ENCODE measurements at regions not wholly inside any gene's neighbourhood (a gene's known extent, or its start where the extent isn't known, plus 50 kb on each side); places are given as distances from the start of the nearest gene placed in this dataset.
"Not testable (repeated sequence)": the region's sequence is repeated elsewhere in the genome, so short reads cannot be mapped to it uniquely, and the experiment has no call there.

DNA sequence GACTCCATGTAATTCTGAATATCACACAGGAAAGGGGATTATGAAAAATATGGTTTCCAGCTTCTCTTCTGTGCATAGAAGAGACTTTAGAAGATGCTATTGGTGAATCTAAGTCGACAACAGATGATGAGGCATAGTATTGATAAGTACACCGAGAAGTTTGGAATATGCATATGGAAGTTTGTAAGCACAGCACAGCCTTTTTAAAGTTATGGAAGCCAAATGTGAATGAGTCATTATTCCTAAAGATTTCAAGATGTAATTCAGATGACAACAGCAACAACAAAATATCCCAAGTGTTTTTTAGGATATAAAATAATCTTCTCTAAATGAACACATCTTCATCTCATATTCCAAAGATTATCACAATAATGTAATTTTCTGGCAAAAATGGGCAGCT is 1723.3 kb downstream of the EFNA5 start:
- DNase-seq: no peak

DNA sequence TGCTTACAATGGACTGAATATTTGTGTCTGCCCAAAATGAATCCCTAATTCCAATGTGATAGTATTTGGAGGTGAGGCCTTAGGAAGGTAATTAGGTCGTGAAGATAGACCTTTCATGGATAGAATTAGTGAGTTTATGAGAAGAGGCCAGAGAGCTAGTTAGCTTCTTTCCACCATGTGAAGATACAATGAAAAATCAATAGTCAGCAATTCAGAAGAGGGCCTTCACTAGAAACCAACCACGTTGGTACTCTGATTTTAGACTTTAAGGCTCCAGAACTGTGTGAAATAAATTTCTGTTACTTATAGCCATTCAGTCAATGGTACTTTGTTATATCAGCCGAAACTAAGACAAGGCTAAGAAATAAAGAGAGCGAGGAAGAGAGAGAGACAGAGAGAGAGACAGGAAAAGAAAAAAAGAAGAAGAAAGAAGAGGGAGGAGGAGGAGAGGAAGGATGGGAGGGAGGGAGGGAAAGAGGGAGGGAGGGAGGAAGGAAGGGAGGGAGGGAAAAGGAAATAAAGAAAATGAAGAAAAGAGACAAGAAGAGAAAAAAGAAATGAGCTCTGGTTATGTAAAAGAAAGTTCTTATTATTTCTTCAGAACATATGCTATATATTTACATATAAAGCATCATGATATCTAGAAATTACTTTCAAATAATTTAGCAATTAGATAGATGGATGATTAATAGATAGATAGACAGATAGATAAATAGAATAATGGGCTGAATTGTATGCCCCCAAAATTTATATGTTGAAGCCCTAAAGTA is 1725.3 kb downstream of the EFNA5 start:
- DNase-seq: no peak

DNA sequence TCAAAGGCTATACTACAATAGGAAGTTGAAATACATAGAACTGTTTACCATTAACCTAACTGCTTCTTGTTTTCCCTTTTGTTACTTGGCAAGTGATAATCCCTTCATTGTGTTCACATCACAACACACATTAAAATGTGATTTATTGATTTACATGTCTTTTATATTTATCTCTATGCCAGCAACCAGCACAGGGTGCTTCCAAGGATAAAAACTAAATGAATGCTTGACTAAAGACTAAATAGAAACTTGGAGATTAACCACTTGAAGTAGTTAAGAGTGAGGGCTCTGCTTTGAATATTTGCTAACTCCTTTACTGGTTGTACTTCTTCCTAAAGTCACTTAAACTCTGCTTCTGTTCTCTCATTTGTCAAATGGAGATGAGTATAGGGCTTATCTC is 1730.6 kb downstream of the EFNA5 start:
- DNase-seq: no peak

DNA sequence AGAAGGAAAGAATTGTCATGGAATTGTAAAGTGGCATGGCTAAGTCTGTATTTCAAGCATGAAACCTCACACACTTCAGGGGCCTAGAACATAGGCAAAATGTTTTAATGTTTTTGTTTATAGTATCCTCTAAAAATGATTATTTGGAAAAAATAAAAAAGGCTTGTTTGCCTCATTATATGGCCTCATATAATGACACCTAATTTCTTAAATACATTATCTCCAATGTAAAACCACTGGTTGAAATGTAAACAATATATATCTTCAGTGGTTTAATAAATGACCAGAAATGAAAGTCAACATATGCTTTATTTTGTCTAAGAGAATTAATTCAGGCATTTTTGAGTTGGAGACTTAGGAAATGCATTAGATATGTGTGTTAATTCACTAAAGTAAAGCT is 1736.6 kb downstream of the EFNA5 start:
- DNase-seq: no peak

DNA sequence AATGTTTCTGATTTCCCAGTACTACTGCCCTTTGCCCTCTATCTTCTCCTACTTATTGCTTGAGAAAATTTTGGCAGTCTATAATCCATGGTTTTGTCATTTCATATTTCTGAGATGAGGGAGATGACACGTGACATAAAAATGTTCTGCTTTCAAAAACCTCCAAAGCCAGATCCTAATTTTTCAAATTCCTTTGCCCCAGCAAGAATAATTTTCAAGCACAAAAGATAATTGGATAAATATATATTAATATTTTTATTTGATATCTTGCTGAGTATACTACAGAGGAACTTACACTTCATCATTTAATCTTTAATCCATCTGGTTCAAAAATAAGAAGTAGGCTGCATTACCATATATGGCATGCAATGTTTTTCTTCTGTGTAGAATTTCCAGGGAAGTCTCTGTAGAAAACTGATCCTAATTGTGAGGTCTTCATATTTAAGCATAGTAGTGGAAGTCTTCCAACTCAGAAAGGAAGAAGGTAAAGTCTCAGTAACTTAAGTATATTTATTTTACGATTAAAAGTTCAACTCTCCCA is 1738.8 kb downstream of the EFNA5 start:
- no peak for DNase-seq

DNA sequence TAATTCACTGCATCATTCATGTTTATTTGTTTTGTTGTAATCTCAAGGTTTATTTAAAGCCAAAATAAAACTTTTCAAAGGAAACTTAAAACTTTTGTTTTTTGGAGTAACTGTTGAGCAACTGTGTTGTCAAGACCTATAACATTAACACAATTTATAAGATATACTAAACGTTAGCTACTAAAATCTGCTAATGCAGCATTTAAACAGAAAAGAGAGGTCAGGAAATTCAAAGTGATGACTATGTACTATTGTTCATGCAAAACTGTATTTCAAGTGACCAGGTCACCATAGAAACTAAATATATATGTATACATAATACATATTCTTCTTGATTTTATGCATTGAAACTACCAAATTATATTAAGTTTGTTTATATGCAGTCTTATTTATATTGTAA is 1740.9 kb downstream of the EFNA5 start:
- DNase-seq: no peak

DNA sequence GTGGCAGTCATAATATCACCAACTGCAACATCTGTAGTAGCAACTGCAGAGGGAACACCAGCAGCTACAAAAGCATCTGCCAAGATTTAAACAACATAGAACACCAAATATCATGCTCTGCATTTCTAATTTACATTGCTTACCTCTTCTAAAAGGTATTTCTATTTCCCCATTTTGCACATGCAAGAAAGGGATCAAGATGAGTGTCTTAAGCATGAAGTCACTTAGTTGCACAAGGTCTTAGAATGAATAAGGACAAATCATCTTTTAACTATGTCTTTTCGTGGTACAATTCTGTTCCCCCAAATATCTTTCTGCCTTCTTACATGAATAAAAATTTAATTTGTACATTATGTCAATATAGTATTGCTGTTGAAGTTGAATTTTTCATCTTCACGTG is 1746.4 kb downstream of the EFNA5 start:
- no peak for DNase-seq

DNA sequence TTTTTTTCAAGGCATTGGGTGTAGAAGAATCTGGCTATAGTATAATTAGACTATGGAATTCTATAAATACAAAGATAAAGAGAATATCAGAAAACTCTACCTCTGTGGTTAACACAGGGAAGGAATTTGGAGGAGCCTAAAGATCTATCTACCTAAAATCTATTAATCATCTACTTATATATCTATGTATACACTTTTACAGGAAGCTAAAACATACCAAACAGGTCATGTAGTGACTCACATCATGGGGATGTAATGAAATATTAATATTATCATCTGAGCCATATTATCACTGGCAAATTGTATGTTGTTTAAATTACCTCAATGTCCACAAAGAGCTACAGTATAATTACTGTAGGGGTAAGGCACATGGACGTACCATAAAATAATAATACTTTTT is 1748.2 kb downstream of the EFNA5 start:
- DNase-seq: no peak

DNA sequence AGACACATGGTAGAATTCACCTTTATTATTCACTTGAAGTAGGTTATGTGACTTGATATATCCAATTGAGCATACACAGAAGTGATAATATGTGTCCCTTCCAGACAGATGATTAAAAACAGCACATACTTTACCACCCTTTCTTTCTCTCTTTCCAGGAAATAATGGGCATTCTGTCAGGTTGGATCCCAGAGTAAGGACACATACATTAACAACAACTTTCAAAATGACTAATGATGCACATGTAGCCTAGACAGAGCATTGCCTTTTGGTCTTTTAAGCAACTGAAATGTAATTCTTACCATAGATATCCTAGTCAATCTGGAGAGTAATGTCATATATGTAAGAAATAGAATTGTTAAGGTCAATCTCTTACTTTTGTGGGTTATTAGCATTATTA is 1748.7 kb downstream of the EFNA5 start:
- no peak for DNase-seq

DNA sequence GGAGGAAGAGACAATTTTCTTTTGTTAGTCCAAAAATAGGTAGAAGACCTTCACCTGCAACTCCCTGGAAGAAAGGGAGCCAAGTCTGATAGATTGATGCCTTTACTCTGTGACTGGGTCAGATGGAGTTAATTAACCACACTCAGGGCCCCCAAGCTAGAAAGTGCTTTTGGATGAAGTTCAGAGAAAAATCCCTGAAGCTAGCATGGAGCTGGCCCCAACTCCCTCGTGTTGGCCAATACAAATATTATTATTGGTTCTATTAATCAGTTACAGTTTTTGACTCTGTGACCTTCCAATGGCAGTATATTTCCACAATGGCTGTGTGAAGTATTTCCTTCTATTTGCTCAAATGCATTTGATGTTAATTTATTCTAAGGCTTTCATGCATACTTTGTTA is 1753.5 kb downstream of the EFNA5 start:
- no peak for DNase-seq

DNA sequence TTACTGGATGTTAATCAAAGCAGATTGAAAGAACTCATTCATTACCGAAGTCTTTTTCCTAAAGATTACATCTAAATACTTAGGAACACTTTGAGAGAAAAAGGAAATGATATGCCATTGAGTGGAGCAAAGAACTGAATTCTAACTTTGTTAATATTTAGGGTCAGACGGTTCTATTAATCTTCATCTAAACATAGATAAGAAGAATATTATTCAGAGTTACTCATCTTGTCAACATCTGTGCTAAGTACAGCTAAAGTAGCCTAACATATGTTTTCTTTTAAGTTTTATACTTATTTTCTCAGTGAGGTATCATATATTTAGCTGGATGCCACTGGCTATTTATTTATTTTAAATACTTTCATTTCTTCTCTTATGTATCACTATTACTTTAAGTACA is 1763.7 kb downstream of the EFNA5 start:
- no peak for DNase-seq

DNA sequence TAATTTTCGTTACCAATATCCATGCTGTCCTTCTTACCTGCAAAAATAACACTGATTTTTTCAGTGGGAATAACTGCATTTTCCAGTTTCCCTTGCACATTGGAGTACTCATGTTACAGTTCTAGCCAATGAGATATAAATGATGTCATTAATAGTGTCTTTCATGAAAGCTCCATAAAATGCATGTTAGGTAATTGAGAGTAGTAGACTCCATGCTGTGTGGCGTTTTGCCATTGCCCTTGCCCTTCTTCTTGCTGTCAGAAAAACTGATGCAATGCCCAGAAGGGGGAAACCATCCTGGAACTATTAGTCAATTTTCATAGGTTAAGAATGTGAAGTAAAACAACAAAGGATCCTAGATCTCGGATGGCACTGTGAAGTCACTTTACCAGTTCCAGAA is 1765.3 kb downstream of the EFNA5 start:
- DNase-seq: no peak

DNA sequence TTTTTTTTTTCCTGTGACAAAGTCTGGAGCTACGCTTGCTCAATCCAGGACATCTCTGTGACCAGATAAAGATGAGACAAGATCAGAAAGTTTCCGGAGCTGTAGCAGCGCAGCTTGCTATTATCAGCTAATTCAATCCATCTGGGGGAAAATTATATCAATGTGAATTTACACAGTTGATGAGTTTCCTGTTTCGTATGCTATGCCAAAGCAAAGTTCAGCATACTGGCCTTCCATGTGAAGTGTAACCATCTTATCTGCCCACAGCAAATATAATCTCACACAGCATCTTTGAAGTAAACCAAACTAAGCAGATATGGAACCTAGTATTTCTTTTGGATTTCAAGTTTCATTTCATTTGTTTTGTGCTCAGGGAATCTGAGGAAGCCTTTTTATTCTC is 1767.7 kb downstream of the EFNA5 start:
- DNase-seq: no peak

DNA sequence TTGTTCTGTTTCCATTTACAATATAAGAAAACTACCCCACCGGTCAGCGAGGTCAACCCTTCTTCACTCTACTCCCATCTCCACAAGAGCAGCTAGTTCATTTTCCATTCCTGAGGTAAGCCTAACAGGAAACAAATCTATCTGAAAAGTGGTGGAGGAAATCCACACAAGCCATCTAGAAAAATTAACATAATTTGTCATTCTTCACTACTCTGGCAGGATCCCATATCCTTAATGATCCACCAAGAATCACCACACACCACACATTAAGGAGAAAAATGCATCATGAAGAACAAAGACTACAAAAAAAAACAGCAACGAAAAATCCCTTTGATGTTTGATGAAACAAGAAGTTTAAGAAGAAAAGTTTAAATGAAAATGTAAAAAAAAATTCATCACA is 1771.0 kb downstream of the EFNA5 start:
- no peak for DNase-seq

DNA sequence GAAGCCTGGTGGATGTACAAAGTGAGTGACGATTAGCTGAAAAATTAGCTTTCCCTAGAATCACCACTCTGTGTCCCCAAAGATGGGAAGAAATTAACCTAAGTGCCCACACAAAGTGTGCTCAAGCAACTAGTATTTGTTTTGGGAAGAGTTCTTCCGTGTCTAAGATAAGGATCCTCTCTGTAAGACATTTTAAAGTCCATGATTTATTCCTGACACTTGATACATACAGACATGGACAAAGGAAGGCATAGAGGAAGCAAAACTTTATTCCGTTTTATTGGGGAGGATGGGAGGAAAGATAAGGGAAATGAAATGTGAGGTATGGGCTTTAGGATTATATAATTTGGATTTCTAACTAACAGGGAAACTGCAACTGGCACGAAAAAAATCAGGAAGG is 1772.6 kb downstream of the EFNA5 start:
- no peak for DNase-seq

DNA sequence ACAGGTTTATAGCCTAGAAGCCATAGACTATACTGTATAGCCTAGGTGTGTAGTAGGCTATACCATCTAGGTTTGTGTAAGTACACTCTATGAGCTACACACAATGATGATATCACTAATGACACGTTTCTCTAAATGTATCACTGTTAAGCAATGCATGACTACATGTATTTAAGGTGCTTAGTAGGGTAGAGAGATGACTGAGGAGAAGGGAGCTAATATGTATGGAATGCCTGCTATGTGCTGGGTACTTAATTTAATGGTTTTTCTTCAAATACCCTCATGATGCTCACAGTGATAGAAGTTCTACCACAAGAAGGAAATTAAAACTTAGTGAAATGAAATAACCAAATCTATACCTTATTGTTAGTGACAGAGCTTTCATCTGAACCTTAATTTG is 1785.5 kb downstream of the EFNA5 start:
- DNase-seq: no peak

DNA sequence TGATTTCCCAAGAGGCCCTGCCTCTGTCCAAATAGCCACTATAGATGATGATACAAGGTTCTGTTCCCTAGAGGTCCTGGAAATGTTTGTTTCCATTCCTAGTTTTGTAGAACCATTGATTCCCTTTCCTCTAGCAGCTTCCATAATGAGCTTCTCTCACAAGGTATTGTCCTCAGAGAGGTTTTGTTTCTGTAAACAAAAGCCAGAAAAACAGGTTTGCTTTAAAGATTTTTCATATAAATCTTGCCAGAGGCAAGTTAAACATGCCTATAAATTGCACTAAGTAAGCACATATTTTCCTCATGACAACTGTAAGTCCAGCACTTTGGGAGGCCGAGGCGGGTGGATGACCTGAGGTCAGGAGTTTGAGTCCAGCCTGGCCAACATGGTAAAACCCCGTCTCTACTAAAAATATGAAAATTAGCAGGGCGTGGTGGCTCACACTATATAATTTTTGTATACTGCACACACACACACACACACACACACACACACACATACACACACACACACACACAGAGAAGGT is 1787.7 kb downstream of the EFNA5 start:
- no peak for DNase-seq

DNA sequence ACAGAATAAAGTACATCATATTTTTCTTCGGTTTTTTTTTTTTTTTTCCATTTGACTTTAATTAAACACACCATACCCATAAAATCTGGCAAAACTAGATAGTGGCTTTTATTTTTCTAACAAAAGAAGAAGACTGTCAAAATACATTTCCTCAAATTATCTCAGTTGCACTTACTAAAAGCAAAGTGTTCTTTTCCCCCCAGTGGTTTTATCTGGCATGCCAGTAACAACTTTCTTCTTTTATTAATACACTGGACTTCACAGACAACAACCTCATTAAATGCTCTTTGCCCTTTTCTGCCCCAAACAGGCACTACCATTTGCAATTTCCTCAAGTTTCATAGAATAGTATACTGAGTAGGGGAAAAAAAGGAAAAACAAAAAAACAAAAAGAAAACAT is 1792.3 kb downstream of the EFNA5 start:
- no peak for DNase-seq

DNA sequence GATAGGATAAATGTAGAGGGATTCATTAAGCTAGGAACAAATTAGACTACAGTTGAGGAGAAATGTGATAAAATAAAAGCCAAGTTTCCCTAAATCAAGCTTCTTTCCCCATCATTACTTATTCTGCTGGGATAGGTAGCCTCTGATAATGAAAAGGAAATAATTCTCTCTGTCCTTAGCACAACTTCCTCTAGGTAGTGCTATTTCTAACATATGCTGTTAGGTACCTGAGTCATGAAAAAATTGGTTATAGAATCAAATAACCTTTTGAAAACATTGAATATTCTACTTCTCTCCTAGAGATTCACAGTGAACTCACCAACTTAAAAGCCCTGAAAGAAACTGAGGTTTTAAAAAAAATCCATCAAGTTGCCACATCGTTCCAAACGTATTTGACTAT is 1793.1 kb downstream of the EFNA5 start:
- DNase-seq: no peak

DNA sequence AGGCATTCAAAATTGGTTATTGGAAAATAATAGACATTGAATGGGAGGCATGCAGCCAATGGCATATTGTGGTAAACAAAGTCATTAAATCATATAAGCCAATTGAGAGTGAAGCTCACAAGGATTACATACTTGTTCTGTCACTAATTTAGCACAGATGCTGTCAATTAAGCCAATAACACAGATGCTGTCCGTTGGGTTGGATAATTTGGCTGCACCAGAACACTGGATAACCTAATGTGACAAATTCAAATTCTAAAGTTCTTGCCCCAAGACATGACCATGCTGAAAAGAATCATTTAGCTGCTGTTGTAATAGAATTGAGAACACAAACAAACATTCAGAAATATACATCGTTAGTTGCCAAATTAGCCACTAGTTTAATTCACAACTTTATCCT is 1796.4 kb downstream of the EFNA5 start:
- no peak for DNase-seq

DNA sequence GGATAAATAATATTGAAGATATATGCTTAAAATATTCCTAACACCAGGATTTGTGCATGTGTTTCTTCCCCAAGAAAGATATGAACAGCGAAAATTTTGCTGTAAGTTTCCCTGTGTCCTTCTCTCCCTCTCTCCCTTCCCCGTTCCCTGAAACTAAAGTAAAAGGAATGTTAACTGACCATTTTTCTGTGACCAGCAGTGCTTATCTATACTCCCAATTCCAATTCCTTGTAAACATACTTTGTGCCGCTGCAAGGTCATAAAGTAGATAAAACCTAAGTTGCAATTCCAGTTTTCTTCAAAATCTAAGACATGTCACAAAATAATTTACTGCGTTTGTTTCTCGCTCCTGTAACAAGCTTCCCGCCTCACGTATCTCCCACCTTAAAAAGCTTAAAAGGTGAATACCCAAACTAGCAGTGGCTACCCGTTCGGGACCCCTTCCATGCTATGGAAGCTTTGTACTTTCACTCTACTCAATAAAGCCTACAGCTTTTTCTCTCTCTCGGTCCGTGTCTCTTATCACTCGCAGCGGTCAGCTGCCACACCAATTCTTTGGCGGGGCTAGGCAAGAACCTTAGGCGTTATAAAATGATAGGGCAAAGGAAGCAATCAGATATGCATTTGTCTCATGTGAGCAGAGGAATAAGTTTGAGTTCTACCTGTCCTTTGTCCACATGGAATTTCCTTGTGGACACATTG is 1798.0 kb downstream of the EFNA5 start:
- DNase-seq: no peak

DNA sequence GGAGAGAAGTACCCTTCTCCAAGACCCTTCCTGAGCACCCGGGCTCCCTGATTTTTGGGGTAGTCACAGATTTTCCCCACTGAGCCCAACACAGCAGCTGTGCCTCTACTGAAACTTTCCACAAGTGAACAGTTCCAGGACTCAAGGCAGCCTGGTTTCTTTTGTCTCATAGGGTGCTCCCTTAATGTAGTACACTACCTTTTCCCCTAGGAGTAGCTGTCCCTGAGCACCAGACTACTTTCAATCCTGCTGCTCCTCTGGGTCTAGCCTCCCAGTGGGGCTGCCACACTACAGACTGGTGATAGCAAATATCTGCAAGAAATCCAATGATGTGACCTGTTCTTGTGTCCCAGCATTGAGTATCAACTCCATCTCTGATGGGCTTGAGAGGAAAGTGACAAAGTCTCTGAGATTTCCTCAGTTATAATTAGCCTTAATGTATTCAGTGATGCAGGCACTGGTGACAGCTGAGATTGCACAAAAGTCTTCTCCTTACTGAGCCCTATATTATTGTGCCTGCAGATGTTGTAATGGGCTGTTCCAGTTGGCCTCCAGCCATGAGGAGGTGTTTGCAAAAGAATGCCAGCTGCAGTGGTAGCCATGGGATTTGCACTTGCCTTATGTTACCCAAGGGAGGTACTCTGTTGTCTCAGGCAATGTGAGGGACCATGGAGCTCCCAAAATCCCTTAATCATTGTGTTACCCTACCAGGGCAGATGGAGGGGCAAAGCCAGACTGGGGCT is 1802.5 kb downstream of the EFNA5 start:
- no peak for DNase-seq

DNA sequence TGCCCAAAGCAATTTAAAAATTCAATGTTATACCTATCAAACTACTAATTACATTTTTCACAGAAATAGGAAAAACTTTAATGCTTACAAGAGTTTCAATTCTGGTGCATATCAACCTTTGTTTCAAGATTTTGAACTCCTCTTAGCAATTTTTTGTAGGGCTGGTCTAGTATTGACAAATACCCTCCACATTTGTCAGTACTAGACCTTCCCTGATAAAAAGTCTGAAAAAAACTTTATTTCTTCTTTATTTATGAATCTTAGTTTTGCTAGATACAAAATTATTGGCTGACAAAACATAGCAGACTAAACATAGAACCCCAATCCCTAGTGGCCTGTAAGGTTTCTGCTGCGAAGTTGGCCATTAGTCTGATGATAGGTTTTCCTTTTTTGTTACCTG is 1804.9 kb downstream of the EFNA5 start:
- no peak for DNase-seq

DNA sequence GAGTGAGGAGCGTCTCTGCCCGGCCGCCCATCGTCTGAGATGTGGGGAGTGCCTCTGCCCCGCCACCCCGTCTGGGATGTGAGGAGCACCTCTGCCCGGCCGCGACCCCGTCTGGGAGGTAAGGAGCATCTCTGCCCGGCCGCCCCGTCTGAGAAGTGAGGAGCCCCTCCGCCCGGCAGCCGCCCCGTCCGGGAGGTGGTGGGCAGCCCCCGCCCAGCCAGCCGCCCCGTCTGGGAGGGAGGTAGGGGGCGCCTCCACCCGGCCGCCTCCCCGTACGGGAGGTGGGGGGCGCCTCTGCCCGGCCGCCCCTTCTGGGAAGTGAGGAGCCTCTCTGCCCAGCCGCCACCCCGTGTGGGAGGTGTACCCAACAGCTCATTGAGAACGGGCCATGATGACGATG is 1811.4 kb downstream of the EFNA5 start:
- DNase-seq: not testable (repeated sequence)

All from NCI-H187 treated with DMSO at 0.1 percent for 48 hours (cell line).